HepG2 (cell line): ENCODE measurements at regions not wholly inside any gene's neighbourhood (a gene's known extent, or its start where the extent isn't known, plus 50 kb on each side); places are given as distances from the start of the nearest gene placed in this dataset.

ENCODE experiments used
- ATF3 ChIP-seq: sonication (generic); formaldehyde crosslinking; IDR thresholded peaks from 2 replicates; pipeline ENCODE4 v1.4.0; 2020; ENCODE audit warnings: missing genetic modification reagents
- HCFC1 ChIP-seq: fragments of 150-350 bp; IDR thresholded peaks from 2 replicates; pipeline ENCODE4 v1.6.1; 2014; ENCODE audit warnings: low read depth, low read length
- PRDM10 ChIP-seq: sonication (generic); formaldehyde crosslinking; IDR thresholded peaks from 2 replicates; pipeline ENCODE4 v1.4.0; 2020; ENCODE audit warnings: low read depth, missing genetic modification reagents
- SRSF9 ChIP-seq: fragments of 200-400 bp; formaldehyde crosslinking; IDR thresholded peaks from 2 replicates; pipeline ENCODE4 v1.6.1; 2018; ENCODE audit warnings: borderline replicate concordance, mild to moderate bottlenecking, low read depth, low read length; ENCODE audit not compliant: insufficient read depth, poor library complexity, severe bottlenecking
- TBX3 ChIP-seq: fragments of 450-650 bp; IDR thresholded peaks from 2 replicates; pipeline ENCODE4 v1.6.1; 2017; ENCODE audit warnings: antibody characterized with exemption, mild to moderate bottlenecking, inconsistent platforms, borderline replicate concordance
- ZBTB33 ChIP-seq: sonication (generic); formaldehyde crosslinking; IDR thresholded peaks from 2 replicates; pipeline ENCODE4 v1.4.0; 2020; ENCODE audit warnings: missing genetic modification reagents
- ZNF354B ChIP-seq: sonication (generic); formaldehyde crosslinking; IDR thresholded peaks from 2 replicates; pipeline ENCODE4 v1.8.0; 2022; ENCODE audit warnings: mild to moderate bottlenecking, missing genetic modification reagents

GRCh38 chr13:91280801-91281200 lies 66.7 kb upstream of the MIR17HG start:
- TF ChIP-seq SRSF9 (no peak), TBX3 (no peak), ZBTB33 (CRISPR knock-in tag) (no peak), HCFC1 (no peak), PRDM10 (no peak), ZNF354B (CRISPR knock-in tag) (no peak), ATF3 (no peak)
